Activated CD8-positive, alpha-beta T cell treated with anti-CD3 and anti-CD28 coated beads for 36 hours (primary cell): ENCODE measurements at regions not wholly inside any gene's neighbourhood (a gene's known extent, or its start where the extent isn't known, plus 50 kb on each side); places are given as distances from the start of the nearest gene placed in this dataset.

ENCODE experiments used
- ATAC-seq: fragments of 200-7000 bp; cut with Tn5 transposase; one replicate; pipeline ENCODE4 v1.10.0; 2021; ENCODE audit warnings: mild to moderate bottlenecking, moderate library complexity
- CTCF ChIA-PET: fragments of 350-600 bp; sonication (Branson Sonifier 250); formaldehyde crosslinking; loops from one replicate; lab custom pipeline; 2021; ENCODE audit warnings: antibody characterized with exemption; lab: Charles Lee
- POLR2A ChIA-PET: fragments of 350-600 bp; sonication (Branson Sonifier 250); formaldehyde crosslinking; loops from one replicate; lab custom pipeline; 2021; ENCODE audit warnings: antibody characterized with exemption; lab: Charles Lee
- DNase-seq: peaks from one replicate; pipeline ENCODE4 v3.0.0-alpha.2; 2020
- H3K27ac Mint-ChIP-seq: one replicate; pipeline ENCODE4 v1.8.0; 2021; ENCODE audit warnings: mild to moderate bottlenecking, mixed read lengths
- H3K27me3 Mint-ChIP-seq: one replicate; pipeline ENCODE4 v1.8.0; 2021; ENCODE audit warnings: mixed read lengths
- H3K36me3 Mint-ChIP-seq: one replicate; pipeline ENCODE4 v1.8.0; 2021; ENCODE audit warnings: low read depth, mixed read lengths
- H3K4me1 Mint-ChIP-seq: one replicate; pipeline ENCODE4 v1.8.0; 2021; ENCODE audit warnings: low read depth, mixed read lengths
- H3K4me3 Mint-ChIP-seq: one replicate; pipeline ENCODE4 v1.8.0; 2021; ENCODE audit warnings: mild to moderate bottlenecking, moderate library complexity, mixed read lengths
- H3K9me3 Mint-ChIP-seq: one replicate; pipeline ENCODE4 v1.8.0; 2021; ENCODE audit warnings: mixed read lengths
- intact Hi-C: fragments of 100-400 bp; cut with micrococcal nuclease; formaldehyde crosslinking; loops from one replicate; pipeline ENCODE4 v1.10.0; 2022
- TF ChIP-seq, protein P1 (sequence below): fragments of 200-600 bp; IDR thresholded peaks from one replicate; pipeline ENCODE4 v1.8.0; 2022; ENCODE audit warnings: antibody characterized with exemption, mild to moderate bottlenecking

DNA sequence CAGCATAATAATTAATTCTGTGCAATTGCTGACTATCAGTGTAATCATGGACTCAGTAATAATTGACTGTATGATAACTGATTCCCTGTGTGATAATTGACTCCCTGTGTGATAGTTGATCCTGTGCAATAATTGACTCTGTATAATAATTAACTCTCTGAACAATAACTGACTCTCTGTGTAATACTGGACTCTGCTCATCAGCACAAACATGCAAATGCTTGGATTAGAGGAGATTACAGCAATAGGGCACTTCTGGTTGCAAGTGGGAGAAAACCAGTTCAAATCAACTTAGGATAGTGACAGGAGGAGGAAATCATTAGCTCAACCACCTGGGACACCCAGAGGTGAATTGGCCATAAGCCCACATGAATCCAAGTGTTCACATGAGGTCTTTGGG, 582.1 kb downstream of the RBFOX1 start:
- Mint-ChIP-seq H3K27ac (no peak overlapping the region), H3K9me3 (peaks cover 7% of the 10 kb centered on the region), H3K36me3 (no peaks in the 10 kb centered on the region), H3K27me3 (no peaks in the 10 kb centered on the region), H3K4me1 (no peaks in the 10 kb centered on the region), H3K4me3 (no peak overlapping the region)
- TF ChIP-seq, protein P1, sequence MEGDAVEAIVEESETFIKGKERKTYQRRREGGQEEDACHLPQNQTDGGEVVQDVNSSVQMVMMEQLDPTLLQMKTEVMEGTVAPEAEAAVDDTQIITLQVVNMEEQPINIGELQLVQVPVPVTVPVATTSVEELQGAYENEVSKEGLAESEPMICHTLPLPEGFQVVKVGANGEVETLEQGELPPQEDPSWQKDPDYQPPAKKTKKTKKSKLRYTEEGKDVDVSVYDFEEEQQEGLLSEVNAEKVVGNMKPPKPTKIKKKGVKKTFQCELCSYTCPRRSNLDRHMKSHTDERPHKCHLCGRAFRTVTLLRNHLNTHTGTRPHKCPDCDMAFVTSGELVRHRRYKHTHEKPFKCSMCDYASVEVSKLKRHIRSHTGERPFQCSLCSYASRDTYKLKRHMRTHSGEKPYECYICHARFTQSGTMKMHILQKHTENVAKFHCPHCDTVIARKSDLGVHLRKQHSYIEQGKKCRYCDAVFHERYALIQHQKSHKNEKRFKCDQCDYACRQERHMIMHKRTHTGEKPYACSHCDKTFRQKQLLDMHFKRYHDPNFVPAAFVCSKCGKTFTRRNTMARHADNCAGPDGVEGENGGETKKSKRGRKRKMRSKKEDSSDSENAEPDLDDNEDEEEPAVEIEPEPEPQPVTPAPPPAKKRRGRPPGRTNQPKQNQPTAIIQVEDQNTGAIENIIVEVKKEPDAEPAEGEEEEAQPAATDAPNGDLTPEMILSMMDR = no peak
- CTCF ChIA-PET = no interaction called here
- no peak for ATAC-seq
- DNase-seq = no peak
- POLR2A ChIA-PET = no interaction called here
- intact Hi-C loops = no loop called here

GRCh38 chr16:7912132-7912531, 579.5 kb downstream of the RBFOX1 start:
- Mint-ChIP-seq H3K9me3 (peaks cover 9% of the 10 kb centered on the region), H3K4me3 (no peak overlapping the region), H3K36me3 (no peaks in the 10 kb centered on the region), H3K27ac (no peak overlapping the region), H3K27me3 (no peaks in the 10 kb centered on the region), H3K4me1 (no peaks in the 10 kb centered on the region)
- ChIA-PET POLR2A (no interaction called here), CTCF (no interaction called here)
- TF ChIP-seq, protein P1 = no peak
- DNase-seq = no peak
- no peak for ATAC-seq
- intact Hi-C loops = no loop called here

GRCh38 chr16:7910116-7910515, 577.5 kb downstream of the RBFOX1 start:
- CTCF ChIA-PET = no interaction called here
- H3K27ac Mint-ChIP-seq = no peak overlapping the region
- POLR2A ChIA-PET = no interaction called here
- H3K36me3 Mint-ChIP-seq = no peaks in the 10 kb centered on the region
- H3K9me3 Mint-ChIP-seq = peaks cover 8% of the 10 kb centered on the region
- no peak for ATAC-seq
- no peaks in the 10 kb centered on the region for H3K4me1 Mint-ChIP-seq
- no peaks in the 10 kb centered on the region for H3K27me3 Mint-ChIP-seq
- no peak overlapping the region for H3K4me3 Mint-ChIP-seq
- TF ChIP-seq, protein P1 = no peak
- no peak for DNase-seq
- intact Hi-C loops = no loop called here

GRCh38 chr16:7888411-7888810, 555.8 kb downstream of the RBFOX1 start:
- TF ChIP-seq, protein P1 = no peak
- intact Hi-C loops = no loop called here
- H3K4me1 Mint-ChIP-seq = no peaks in the 10 kb centered on the region
- H3K4me3 Mint-ChIP-seq = no peak overlapping the region
- no peak for ATAC-seq
- CTCF ChIA-PET = no interaction called here
- H3K9me3 Mint-ChIP-seq = peaks cover 4% of the 10 kb centered on the region
- no peaks in the 10 kb centered on the region for H3K36me3 Mint-ChIP-seq
- POLR2A ChIA-PET = no interaction called here
- DNase-seq = no peak
- H3K27ac Mint-ChIP-seq = no peak overlapping the region
- no peaks in the 10 kb centered on the region for H3K27me3 Mint-ChIP-seq

GRCh38 chr16:7887316-7887715, 554.7 kb downstream of the RBFOX1 start:
- CTCF ChIA-PET = no interaction called here
- POLR2A ChIA-PET = no interaction called here
- intact Hi-C loops = no loop called here
- ATAC-seq = no peak
- H3K4me3 Mint-ChIP-seq = no peak overlapping the region
- no peaks in the 10 kb centered on the region for H3K36me3 Mint-ChIP-seq
- no peak overlapping the region for H3K27ac Mint-ChIP-seq
- no peaks in the 10 kb centered on the region for H3K27me3 Mint-ChIP-seq
- TF ChIP-seq, protein P1 = no peak
- H3K4me1 Mint-ChIP-seq = no peaks in the 10 kb centered on the region
- H3K9me3 Mint-ChIP-seq = peaks cover 5% of the 10 kb centered on the region
- DNase-seq = no peak
